ENCODE measurements at regions not wholly inside any gene's neighbourhood (a gene's known extent, or its start where the extent isn't known, plus 50 kb on each side); places are given as distances from the start of the nearest gene placed in this dataset.

DNA sequence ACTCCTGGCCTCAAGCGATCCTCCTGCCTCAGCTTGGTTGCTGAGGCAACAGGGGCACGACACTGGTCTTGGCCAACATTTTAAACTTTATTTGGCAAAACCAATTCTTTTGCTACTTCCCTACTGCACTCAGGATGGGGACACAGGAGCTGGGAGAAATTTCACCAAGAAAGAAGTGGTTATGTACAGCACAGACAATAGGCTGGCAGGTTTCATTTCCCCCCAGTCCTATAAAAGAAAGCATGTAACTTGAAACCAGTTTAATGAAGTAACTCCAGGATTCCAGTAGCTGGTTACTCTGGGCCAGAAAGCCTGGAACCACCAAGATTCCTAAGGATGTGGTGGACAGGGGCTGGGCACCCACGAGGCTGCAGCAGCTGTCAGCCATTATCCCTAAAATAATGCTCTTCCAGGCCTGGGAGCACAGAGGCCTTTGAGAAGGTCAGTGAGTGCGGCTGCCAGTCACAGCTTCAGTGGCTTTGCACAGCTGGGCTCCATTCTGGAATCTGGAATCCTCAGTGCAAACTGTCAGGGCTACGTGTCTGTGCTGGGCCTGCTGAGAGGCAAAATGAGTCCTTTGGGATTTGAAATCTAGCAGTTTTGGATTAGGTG is 142.3 kb upstream of the ITGA6 start:
- DNase-seq (ENCODE audit: low read depth) = peak; percentile 53

DNA sequence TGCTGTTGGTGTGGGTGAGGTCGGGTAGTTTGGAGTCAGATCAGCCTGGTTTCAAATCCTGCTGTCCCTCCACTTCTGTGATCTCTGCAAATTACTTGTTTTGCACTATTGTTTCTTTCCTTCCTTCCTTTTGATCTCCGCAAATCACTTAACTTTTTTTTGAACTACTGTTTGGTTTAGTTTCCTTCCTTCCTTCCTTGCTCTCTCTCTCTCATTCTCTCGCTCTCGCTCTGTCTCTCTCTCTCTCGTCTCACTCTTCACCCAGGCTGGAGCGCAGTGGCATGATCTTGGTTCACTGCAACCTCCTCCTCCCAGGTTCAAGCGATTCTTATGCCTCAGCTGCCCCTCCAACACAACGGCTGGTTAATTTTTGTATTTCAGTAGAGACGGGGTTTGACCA is 141.6 kb upstream of the ITGA6 start:
- no peak for DNase-seq (ENCODE audit: low read depth)
- in situ Hi-C loops (cut with HindIII; ENCODE audit: low sequenced_read_pairs) = no loop called here
- TF ChIP-seq, protein P1, sequence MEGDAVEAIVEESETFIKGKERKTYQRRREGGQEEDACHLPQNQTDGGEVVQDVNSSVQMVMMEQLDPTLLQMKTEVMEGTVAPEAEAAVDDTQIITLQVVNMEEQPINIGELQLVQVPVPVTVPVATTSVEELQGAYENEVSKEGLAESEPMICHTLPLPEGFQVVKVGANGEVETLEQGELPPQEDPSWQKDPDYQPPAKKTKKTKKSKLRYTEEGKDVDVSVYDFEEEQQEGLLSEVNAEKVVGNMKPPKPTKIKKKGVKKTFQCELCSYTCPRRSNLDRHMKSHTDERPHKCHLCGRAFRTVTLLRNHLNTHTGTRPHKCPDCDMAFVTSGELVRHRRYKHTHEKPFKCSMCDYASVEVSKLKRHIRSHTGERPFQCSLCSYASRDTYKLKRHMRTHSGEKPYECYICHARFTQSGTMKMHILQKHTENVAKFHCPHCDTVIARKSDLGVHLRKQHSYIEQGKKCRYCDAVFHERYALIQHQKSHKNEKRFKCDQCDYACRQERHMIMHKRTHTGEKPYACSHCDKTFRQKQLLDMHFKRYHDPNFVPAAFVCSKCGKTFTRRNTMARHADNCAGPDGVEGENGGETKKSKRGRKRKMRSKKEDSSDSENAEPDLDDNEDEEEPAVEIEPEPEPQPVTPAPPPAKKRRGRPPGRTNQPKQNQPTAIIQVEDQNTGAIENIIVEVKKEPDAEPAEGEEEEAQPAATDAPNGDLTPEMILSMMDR (IDR thresholded peaks at IDR 0.05; ENCODE audit: low read depth, low read length, missing control alignments) = no peak
- H3K4me3 ChIP-seq (ENCODE audit: low read depth, low read length) = no peak overlapping the region

More for the DNA sequence above, 142.3 kb upstream of the ITGA6 start:
- no peak overlapping the region for H3K4me3 ChIP-seq (ENCODE audit: low read depth, low read length)
- TF ChIP-seq, protein P1 (IDR thresholded peaks at IDR 0.05; ENCODE audit: low read depth, low read length, missing control alignments) = no peak
- in situ Hi-C loops (cut with HindIII; ENCODE audit: low sequenced_read_pairs) = no loop called here

DNA sequence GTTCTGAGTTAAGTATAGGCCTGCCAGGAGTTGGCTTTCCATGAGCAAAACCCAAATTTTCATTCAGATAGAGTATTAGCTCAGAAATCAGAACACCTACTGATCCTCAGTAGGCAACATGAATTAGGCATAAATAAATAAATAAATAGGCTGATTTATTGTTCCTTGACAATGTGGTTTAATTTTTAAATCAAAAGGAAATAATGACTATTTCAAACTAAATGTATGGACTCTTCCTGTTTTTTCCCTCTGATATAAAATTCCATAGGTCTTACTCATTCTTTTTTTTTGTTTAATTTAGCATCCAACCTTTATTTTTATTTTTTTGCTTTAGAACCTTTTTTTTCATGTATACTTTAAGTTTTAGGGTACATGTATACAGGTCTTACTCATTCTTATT is 140.2 kb upstream of the ITGA6 start:
- in situ Hi-C loops (cut with HindIII; ENCODE audit: low sequenced_read_pairs) = no loop called here
- TF ChIP-seq, protein P1 (IDR thresholded peaks at IDR 0.05; ENCODE audit: low read depth, low read length, missing control alignments) = no peak

DNA sequence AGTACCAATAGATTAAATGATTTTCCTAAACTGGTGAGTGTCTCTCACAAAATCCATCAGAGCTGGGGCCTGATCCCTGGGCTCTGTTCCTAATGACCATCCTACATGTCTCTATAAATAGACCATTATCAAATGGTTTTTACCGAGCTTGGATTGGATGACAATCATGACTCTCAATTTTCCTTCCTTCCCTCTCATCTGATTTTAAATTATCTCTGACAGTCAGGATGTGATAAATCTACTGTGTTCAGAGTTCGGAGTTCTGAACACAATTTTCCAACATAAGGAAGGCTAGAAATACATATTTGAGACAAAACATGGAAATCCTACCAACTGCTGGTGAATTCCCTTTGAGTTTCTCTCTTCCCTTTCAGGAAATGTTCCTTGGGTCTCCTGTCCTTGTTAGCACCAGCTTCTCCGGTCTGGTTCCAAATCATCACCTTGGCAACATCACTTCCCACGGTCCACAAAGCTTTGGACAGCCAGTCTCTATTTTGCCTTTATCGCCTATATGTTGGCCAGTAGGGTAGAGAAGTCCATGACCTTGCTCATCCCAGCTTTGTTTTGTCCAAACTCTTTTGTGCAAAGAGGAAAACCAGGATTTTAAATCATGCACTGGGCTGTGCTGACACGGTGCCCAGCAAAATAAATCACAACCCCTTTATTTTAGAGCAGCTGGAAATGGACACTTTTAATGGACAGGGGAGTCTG is 139.6 kb upstream of the ITGA6 start:
- TF ChIP-seq, protein P1 (IDR thresholded peaks at IDR 0.05; ENCODE audit: low read depth, low read length, missing control alignments) = no peak
- DNase-seq (ENCODE audit: low read depth) = no peak
- no peak overlapping the region for H3K4me3 ChIP-seq (ENCODE audit: low read depth, low read length)
- in situ Hi-C loops (cut with HindIII; ENCODE audit: low sequenced_read_pairs) = no loop called here

More for the DNA sequence above, 140.2 kb upstream of the ITGA6 start:
- no peak for DNase-seq (ENCODE audit: low read depth)
- H3K4me3 ChIP-seq (ENCODE audit: low read depth, low read length) = no peak overlapping the region

DNA sequence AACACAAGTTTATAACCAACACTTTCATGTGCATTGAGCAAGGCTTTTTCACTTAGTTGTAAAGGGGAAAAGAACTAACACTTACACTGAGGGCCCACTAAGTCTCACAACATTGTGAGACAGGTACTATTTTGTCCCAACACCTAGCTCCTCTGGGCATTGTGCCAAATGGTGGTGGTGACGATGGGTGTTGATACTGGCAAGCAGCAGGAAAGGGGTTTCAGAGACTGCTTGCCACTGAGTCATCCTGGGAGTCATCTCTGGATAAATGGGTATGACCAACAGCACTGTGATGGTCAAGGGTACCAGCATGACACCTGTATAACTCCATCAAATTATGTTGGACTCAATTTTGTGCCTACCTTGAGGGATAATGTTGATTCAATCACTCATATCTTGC is 138.8 kb upstream of the ITGA6 start:
- H3K4me3 ChIP-seq (ENCODE audit: low read depth, low read length) = no peak overlapping the region
- in situ Hi-C loops (cut with HindIII; ENCODE audit: low sequenced_read_pairs) = no loop called here
- TF ChIP-seq, protein P1 (IDR thresholded peaks at IDR 0.05; ENCODE audit: low read depth, low read length, missing control alignments) = no peak
- no peak for DNase-seq (ENCODE audit: low read depth)

DNA sequence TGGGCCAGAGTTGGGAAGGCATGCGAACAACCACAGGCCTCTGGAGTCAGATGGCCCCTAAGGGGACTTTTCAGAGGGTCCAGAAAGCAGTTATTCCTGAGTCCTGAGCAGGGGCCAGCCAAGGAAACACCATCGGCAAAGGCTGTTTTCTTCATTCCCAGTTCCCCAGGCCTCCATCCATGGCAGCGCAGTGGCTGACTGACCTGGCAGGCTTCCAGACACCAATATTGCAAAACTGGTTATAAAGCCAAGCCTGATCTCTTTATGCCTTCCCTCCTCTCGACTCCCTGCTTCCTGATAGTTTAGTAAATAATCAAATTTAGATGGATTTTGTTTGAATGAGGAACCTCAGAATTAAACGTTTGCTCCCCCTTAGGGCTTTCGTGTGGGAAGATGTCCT is 133.4 kb upstream of the ITGA6 start:
- in situ Hi-C loops (cut with HindIII; ENCODE audit: low sequenced_read_pairs) = no loop called here
- TF ChIP-seq, protein P1 (IDR thresholded peaks at IDR 0.05; ENCODE audit: low read depth, low read length, missing control alignments) = no peak
- no peak for DNase-seq (ENCODE audit: low read depth)
- H3K4me3 ChIP-seq (ENCODE audit: low read depth, low read length) = no peak overlapping the region

All from astrocyte of the cerebellum (primary cell).